HG03095 (cell line): ENCODE measurements at regions not wholly inside any gene's neighbourhood (a gene's known extent, or its start where the extent isn't known, plus 50 kb on each side); places are given as distances from the start of the nearest gene placed in this dataset.
"Not testable (repeated sequence)": the region's sequence is repeated elsewhere in the genome, so short reads cannot be mapped to it uniquely, and the experiment has no call there.

Experiments
- ATAC-seq: cut with Tn5 transposase; IDR thresholded peaks from one replicate; pipeline ENCODE4 v1.9.1; 2021; ENCODE audit warnings: moderate library complexity; ENCODE audit not compliant: unreplicated experiment

DNA sequence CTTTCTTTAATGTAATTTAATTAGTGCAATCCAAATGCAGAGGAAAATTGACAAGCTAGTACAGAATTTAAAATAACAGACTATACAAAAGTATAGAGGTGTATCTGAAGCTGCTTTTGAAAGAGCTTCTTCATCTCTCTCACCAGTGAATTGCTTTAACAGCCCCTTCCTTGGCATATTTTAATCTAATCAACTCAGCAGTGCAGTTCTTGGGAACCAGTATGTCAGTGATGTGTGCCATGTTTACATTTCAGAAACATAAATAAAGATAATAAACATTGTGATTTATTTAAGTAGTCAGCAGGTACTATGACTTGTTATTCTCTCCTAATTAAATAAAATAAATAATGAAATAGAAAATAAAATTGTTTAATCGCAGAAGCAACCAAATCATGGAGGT lies 1260.6 kb downstream of the NCAM2 start:
- no peak for ATAC-seq

- ATAC-seq = no peak
Measured at GRCh38 chr21:22260274-22260673, 1262.1 kb downstream of the NCAM2 start.

DNA sequence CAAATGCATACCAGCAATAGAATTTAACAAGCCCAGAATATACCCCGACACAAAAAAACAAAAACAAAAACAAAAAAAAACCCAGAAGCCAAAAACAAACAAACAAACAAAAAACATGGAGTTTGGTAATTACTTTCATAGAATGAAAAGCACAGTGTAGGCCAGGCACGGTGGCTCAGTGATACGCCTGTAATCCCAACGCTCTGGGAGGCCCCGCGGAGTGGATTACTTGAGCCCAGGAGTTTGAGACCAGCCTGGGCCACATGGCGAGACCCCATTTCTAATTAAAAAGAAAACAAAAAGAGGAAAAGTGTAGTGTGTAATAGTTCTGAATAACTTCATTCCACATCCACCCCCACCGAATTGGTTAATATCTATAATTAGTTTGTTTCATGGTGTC lies 1265.7 kb downstream of the NCAM2 start:
- ATAC-seq = no peak

DNA sequence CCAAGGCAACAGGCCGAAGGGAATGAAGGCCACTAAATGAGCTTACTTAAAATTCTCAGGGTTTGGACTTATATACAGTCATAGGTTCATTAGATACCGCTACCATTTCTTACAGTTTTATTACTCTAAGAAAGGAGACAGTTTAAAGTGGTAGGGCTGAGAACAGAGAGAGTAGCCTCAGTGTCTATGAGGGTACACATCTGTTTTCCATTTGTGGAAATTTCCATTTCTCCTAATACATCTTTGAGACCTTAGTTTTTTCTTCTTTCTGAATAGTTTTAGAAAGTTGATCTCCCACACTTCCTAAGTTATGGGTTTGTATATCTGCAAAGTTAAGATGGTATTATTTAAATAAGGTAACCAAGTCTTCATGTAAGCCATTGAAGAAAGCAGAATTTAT lies 1279.1 kb downstream of the NCAM2 start:
- ATAC-seq = no peak

- ATAC-seq = no peak
Measured at GRCh38 chr21:22278366-22278765, 1280.2 kb downstream of the NCAM2 start.

DNA sequence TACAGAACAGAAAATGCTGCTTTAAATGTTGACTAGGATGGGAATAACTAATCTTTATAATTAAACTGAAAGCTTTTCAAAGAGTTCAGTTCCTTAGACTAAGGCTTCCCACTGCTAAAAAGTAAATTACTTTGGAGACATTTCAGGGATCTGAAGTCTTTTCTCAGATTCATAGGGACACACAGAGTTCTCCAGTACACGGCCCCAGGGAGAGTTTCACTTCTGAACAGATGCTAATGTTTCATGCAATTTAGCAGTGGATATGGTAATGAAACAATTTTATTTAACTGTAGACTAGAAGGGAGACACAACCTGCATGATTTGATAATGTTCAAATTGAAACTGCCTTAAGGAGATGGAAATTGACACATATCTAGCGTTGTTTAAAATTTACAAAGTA lies 1282.6 kb downstream of the NCAM2 start:
- ATAC-seq = no peak

DNA sequence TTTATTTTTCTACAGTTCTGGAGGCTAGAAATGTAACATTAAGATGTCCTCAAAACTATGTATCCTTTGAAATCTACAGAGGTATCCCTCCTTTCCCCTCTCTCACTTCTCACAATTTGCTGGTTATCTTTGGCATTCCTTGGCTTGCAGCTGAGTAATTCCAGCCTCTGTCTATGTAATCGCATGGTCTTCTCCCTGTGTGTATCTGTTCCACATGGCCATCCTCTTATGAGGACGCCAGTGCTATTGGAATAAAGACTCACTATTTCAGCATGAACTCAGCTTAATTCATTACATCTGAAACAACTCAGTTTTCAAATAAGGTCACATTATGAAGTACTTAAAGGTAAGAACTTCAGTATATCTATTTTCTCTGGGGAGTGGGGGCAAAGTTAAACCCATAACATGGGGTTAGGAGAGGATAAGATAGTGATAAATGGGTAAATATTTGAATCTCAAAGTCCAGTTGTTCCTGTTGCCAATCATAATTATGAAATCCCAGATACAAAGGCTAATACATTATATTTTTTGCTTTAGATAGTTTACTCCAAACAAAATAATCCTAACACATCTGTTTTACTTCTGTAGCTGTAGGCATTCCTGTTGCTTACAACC lies 1290.8 kb downstream of the NCAM2 start:
- ATAC-seq = no peak

DNA sequence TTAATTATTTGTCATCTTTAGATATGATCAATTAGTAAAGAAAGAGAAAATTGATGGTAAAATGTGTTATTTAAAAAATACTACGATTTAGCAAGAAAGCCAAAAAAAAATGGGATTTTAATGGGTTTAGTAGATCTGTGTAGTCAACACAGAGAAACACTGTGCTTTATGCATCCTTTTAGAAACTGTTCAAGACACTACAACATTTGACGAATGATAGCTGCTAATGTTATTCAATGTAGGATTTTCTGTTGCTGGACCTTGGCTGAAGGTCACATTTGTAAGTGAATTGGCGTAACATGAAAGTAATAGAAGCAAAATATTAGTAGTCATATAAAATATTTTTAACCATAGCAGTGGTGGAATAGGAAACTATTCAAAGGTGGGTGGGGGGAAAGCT lies 1293.9 kb downstream of the NCAM2 start:
- ATAC-seq = no peak

DNA sequence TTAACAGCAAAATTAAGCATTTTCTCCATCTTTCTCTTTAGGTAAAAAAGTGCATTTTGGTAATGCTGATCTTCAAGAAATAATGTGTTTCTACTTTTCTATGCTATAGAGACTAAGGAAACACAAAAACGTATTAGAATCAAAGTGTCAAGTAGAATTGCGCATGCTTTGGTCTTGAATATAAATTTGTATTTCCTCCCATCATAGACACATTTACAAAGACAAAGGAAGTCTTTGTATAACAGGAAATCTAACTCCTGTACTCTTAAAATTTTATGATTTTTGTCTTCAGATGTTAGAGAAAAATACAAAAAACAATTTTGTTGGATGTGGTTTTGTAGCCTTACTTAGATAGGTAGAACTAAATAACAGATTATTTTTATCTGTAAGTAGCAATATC lies 1299.4 kb downstream of the NCAM2 start:
- ATAC-seq = no peak

DNA sequence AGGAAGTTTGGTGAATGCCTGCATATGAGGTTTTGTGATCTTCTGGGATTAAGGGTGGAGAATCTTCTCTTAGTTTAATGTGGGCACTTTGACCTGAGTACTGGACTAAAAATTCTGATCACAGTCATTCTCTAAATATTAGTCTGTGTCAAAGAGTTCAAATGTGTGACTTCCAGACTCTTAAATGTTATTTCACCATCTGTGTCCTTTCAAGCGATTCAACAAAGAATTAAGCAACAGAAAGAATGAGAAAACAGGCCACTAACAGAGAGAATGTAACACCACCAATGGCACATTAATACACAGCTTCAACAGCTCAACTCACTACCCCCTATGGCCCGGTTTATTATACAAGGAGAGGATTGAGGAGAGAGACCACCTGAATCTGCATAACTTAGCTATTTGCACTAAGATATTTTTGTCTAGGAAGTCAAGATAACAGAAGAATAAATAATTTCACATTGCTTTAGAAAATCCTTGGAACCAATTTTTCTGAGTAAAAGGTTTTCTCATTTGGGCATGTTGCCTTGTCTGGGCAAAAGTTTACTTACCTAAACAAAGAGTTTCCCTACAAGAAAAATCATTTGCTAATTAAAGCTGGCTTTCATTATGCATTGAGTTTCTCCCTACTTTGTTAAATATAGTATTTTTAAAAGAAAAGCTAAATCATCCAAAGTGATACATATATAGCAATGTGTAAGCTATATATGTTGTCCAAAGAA lies 1313.7 kb downstream of the NCAM2 start:
- ATAC-seq = no peak

DNA sequence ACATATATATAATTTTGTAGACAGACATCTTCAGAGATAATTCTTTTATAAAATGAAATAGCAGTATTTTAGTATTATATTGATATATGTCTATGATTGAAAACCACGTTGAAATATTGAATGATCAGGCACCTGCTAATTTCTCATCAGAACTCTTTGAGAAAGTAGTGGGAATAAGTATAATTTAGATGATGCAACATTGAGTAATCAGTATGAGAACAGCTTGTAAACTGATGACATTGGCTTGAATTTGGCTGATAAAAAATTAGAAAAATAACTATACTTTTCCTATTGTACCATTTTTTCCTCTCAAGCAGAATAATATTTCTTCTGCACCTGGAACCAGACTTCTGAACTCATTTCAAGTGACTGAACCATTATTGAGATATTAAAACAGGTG lies 1316.8 kb downstream of the NCAM2 start:
- no peak for ATAC-seq

DNA sequence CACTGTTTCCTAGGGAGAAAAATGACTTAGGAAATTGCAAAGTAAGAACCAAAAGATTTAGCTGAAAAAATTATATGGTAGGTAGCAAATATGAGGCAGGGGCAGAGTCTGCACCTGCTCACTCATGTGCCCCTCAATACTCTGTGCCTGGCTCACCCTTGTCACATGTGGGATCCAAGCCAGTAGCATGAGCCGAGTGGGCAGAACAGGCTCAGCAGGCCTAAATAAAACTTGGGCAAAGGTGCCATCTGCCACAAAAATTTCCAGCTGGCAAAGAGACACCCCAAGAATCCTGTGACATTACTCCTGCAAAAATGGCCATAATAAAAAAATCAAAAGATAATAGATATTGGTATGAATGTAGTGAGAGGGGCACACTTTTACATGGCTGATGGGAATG lies 1321.2 kb downstream of the NCAM2 start:
- no peak for ATAC-seq

DNA sequence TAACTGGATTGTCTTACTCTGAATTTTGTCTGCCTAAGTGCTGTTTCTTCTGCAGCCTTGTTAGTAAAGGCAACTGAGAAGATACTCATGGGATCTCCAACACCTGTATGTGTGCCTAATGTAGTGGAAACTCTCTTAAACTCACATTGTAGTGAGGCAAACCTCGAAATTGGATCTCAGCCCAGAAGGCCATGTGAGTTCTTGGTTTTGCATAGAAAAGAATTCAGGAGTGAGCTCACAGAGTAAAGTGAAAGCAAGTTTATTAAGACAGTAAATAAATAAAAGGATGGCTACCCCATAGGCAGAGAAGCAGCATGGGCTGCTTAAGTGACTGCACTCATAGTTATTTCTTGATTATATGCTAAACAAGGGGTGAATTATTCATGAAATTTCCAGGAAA lies 1344.7 kb downstream of the NCAM2 start:
- ATAC-seq = no peak

DNA sequence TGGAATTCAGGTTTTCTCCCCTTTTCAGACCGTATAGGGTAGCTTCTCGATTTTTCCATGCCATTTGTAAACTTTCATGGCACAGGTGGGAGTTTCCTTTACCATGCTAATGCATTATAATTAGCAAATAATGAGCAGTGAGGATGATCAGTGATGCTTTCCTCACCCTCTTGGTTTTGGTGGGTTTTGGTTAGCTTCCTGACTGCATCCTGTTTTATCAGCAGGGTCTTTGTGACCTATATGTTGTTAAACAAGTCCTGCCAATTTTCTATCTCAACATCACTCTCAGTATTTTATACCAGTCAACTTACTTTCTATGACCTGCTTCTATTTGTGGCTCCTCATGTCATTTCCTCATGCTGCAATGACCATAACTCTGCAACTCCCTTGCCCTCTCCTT lies 1345.1 kb downstream of the NCAM2 start:
- ATAC-seq = no peak

DNA sequence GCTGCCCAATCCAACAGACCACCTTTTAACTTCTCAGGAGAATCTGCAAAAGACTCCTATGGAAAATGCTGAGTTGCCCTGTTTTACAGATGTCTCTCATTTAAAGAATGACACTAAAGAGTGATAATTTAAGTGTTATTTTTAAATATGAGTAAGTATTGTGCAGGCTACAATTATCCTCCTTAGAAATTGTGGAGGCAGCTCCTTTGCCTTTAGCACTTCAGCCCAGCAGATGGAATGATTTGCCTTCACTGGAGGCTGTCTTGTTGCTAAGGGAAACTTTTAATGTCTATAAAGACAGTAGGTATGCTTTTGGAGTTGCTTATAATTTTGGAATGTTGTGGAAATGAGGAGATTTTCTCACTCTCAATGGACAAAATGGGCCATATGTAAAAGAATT lies 1345.5 kb downstream of the NCAM2 start:
- no peak for ATAC-seq

DNA sequence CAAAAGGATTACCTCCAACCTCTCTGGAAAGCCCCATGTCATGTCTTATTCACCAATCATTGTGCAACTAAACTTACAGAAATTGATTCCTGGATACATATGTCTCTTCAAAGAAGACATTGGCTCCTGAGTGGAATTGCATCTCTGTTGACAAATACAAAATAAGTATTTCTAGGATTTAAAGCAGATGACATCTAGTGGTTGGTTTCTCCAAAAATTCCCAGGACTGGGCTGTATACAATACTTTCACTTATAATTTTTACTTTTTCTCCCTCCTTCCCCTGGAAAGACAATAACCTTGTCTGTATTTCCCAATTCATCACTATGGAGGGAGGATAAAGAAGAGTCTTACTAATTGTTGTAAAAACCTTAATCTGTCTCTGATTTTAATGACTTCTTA lies 1347.4 kb downstream of the NCAM2 start:
- ATAC-seq = no peak

DNA sequence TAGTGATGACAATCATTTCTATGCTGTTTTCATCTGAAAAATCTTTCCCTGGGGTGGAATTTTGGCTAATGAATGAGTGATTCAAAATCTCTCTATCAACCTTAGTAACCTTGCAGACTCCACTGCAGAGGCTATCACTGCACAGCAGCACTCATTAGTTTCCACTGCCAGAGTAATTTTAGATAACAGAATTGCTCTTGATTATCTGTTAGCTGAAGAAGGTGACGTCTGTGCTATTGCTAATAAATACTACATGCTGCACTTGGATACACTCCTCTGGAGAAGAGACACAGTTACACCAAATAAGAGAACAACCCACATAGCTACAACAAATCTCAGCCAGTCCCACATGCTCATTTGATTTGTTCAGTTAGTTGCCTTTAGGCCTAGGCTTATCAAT lies 1348.4 kb downstream of the NCAM2 start:
- ATAC-seq = no peak

GRCh38 chr21:22351076-22351475 lies 1352.9 kb downstream of the NCAM2 start:
- no peak for ATAC-seq

DNA sequence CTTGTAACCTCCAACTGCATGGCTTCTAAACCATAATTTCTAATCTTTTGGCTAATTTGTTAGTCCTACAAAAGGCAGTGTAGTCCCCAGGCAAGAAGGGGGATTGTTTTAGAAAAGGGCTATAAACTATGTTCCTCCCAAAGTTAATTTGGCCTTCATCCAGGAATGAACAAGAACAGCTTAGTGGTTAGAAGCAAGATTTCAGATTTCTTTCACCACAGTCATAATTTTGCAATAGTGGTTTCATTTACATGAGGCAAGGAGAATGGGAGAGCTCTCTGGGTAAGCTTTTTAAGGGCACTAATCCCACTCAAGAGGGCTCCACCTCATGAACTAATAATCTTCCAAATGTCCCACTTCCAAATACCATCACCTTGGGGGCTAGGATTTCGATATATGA lies 1353.9 kb downstream of the NCAM2 start:
- no peak for ATAC-seq

DNA sequence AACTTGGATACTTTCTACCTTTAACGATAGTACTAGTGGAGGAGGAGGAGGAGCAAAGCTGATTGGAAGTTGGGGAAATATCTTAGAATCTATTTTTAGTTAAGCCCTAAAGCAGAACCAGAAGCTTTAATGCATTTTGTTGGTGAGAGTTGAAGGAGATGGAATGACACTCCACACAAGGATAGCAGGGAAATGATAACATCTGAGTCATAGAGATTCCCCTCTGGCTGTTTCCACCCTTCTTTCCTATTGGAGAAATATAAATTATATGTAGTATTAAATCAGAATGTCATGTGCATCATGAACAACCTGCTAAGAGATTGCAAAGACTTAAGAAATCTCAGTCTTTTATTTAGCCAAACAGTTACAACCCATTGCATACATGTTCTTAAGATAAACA lies 1357.7 kb downstream of the NCAM2 start:
- no peak for ATAC-seq

- ATAC-seq = no peak
Measured at GRCh38 chr21:22356663-22357062, 1358.5 kb downstream of the NCAM2 start.

DNA sequence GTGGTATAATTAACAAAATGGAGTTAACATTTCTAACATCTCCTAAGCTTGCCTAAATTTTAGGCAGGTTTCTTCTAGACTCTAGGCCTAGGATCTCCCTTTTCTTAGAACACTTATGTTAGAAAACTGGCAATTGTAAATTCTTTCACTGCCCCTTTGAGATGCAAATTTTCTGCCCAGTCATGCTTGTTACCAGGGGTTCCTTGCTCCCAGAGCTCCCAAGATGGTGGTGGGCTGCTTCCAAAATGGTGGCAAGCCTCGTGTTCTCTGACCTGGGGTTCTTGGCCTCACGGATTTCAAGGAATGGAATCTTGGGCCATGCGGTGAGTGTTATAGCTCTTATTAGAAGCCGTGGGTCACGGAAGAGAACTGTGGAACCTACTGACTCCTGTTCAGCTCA lies 1361.4 kb downstream of the NCAM2 start:
- ATAC-seq = not testable (repeated sequence)

DNA sequence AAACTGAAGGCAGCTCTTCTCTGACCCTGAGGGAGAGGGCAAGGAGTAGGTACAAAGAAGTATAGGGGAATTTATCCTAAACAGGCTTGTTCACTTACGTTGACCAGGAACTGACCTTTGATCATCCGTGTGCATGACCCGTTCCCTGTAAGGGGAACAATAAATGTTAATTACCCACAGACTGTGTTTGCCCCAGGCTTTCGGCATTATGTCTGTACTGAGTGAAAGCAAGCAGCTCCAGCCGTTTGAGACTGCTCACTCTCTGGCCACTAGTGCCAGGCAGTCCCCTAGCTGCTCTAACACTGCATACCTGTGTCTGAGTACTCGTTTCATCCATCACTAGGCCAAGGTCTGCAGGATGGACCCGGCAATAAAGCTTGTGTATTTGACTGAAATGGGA lies 1365.3 kb downstream of the NCAM2 start:
- no peak for ATAC-seq
